ENCODE measurements at regions not wholly inside any gene's neighbourhood (a gene's known extent, or its start where the extent isn't known, plus 50 kb on each side); places are given as distances from the start of the nearest gene placed in this dataset.
A peak's percentile ranks its signal among the peaks of the same experiment; 100 is the strongest.
"Not testable (repeated sequence)": the region's sequence is repeated elsewhere in the genome, so short reads cannot be mapped to it uniquely, and the experiment has no call there.

- no peak for DNase-seq (ENCODE audit: low spot score)
Measured at GRCh38 chr1:83086986-83087512, 911.9 kb downstream of the TTLL7 start.

GRCh38 chr1:83086346-83086745 is 912.6 kb downstream of the TTLL7 start:
- DNase-seq (ENCODE audit: low spot score): no peak

- no peak for DNase-seq (ENCODE audit: low spot score)
Measured at GRCh38 chr1:83083589-83084224, 915.2 kb downstream of the TTLL7 start.

GRCh38 chr1:83077411-83077810 is 921.5 kb downstream of the TTLL7 start:
- no peak for DNase-seq (ENCODE audit: low spot score)

GRCh38 chr1:83075107-83075506 is 923.8 kb downstream of the TTLL7 start:
- no peak for DNase-seq (ENCODE audit: low spot score)

- DNase-seq (ENCODE audit: low spot score): no peak
Measured at GRCh38 chr1:83067954-83068353, 931.0 kb downstream of the TTLL7 start.

GRCh38 chr1:83065952-83066727 is 932.8 kb downstream of the TTLL7 start:
- DNase-seq (ENCODE audit: low spot score): no peak

- peak; percentile 13 for DNase-seq (ENCODE audit: low spot score)
Measured at GRCh38 chr1:83064589-83065242, 934.2 kb downstream of the TTLL7 start.

- no peak for DNase-seq (ENCODE audit: low spot score)
Measured at GRCh38 chr1:83060651-83061390, 938.1 kb downstream of the TTLL7 start.

GRCh38 chr1:83060221-83060620 is 938.7 kb downstream of the TTLL7 start:
- DNase-seq (ENCODE audit: low spot score): no peak

GRCh38 chr1:83058327-83058726 is 940.6 kb downstream of the TTLL7 start:
- DNase-seq (ENCODE audit: low spot score): no peak

GRCh38 chr1:83055391-83056170 is 943.4 kb downstream of the TTLL7 start:
- DNase-seq (ENCODE audit: low spot score): no peak

- DNase-seq (ENCODE audit: low spot score): no peak
Measured at GRCh38 chr1:83053446-83053845, 945.5 kb downstream of the TTLL7 start.

- DNase-seq (ENCODE audit: low spot score): no peak
Measured at GRCh38 chr1:83052865-83053264, 946.1 kb downstream of the TTLL7 start.

GRCh38 chr1:83051053-83051452 is 947.9 kb downstream of the TTLL7 start:
- not testable (repeated sequence) for DNase-seq (ENCODE audit: low spot score)

- no peak for DNase-seq (ENCODE audit: low spot score)
Measured at GRCh38 chr1:83043244-83043643, 955.7 kb downstream of the TTLL7 start.

GRCh38 chr1:83039091-83039490 is 959.8 kb downstream of the TTLL7 start:
- DNase-seq (ENCODE audit: low spot score): not testable (repeated sequence)

GRCh38 chr1:83034851-83035250 is 964.1 kb downstream of the TTLL7 start:
- DNase-seq (ENCODE audit: low spot score): no peak

- DNase-seq (ENCODE audit: low spot score): no peak
Measured at GRCh38 chr1:83033682-83034081, 965.2 kb downstream of the TTLL7 start.

GRCh38 chr1:83029916-83030315 is 969.0 kb downstream of the TTLL7 start:
- no peak for DNase-seq (ENCODE audit: low spot score)

GRCh38 chr1:83029050-83029449 is 969.9 kb downstream of the TTLL7 start:
- DNase-seq (ENCODE audit: low spot score): no peak

Data from SW480 (cell line).